IMR-90 (cell line): ENCODE measurements at regions not wholly inside any gene's neighbourhood (a gene's known extent, or its start where the extent isn't known, plus 50 kb on each side); places are given as distances from the start of the nearest gene placed in this dataset.

Experiments
- ATAC-seq: fragments of 200-7000 bp; cut with Tn5 transposase; 2 replicates; pipeline ENCODE4 v1.9.1; 2020; ENCODE audit warnings: low read depth, mild to moderate bottlenecking, moderate library complexity
- BruUV-seq: library from RNA; stranded (reverse); fragments of 400-500 nt; replicated peaks from 2 replicates; lab custom pipeline; 2021; lab: Mats Ljungman, UMichigan
- CTCF ChIA-PET: fragments of 300-600 bp; formaldehyde crosslinking; extraction: SDS; loops from one replicate; lab custom pipeline; 2021; ENCODE audit warnings: antibody characterized with exemption; lab: Yijun Ruan, JAX
- POLR2A ChIA-PET: fragments of 300-600 bp; sonication (Branson Sonifier 250); formaldehyde crosslinking; loops from one replicate; lab custom pipeline; 2022; ENCODE audit warnings: antibody characterized with exemption; ENCODE audit not compliant: unreplicated experiment; lab: Charles Lee
- DNase-seq: peaks from one replicate; pipeline ENCODE4 v3.0.0; 2013
- H2AFZ ChIP-seq: replicated peaks from 2 replicates; pipeline ENCODE3; 2013; ENCODE audit warnings: low read length, mild to moderate bottlenecking; ENCODE audit not compliant: poor library complexity
- H2AK5ac ChIP-seq: 2 replicates; pipeline ENCODE4 v1.6.1; 2013; ENCODE audit warnings: low read depth, low read length, inconsistent platforms
- H2AK9ac ChIP-seq: replicated peaks from 2 replicates; pipeline ENCODE3; 2013; ENCODE audit warnings: mild to moderate bottlenecking, low read depth, low read length, moderate library complexity; ENCODE audit not compliant: poor library complexity
- H2BK120ac ChIP-seq: 2 replicates; pipeline ENCODE4 v1.6.1; 2013; ENCODE audit warnings: low read depth, low read length, inconsistent platforms
- H2BK15ac ChIP-seq: 3 replicates; pipeline ENCODE4 v1.6.1; 2013; ENCODE audit warnings: low read depth, low read length, inconsistent platforms
- H2BK20ac ChIP-seq: 2 replicates; pipeline ENCODE4 v1.6.1; 2013; ENCODE audit warnings: low read depth, mild to moderate bottlenecking, inconsistent platforms, low read length, moderate library complexity
- H2BK5ac ChIP-seq: 2 replicates; pipeline ENCODE4 v1.6.1; 2013; ENCODE audit warnings: mild to moderate bottlenecking, low read depth, low read length, inconsistent platforms; ENCODE audit not compliant: poor library complexity, severe bottlenecking
- H3K14ac ChIP-seq: replicated peaks from 2 replicates; pipeline ENCODE4 v1.6.1; 2013; ENCODE audit warnings: low read depth, low read length, inconsistent platforms
- H3K18ac ChIP-seq: 2 replicates; pipeline ENCODE4 v1.6.1; 2013; ENCODE audit warnings: low read depth, low read length, control low read depth
- H3K23ac ChIP-seq: 2 replicates; pipeline ENCODE4 v1.6.1; 2013; ENCODE audit warnings: low read depth, low read length, inconsistent platforms
- H3K27ac ChIP-seq: 2 replicates; pipeline ENCODE4 v1.5.1; 2013; ENCODE audit warnings: mild to moderate bottlenecking, control low read depth, low read length; ENCODE audit not compliant: insufficient read depth
- H3K27me3 ChIP-seq: 2 replicates; pipeline ENCODE4 v1.6.1; 2013; ENCODE audit warnings: low read length; ENCODE audit not compliant: control insufficient read depth, insufficient read depth
- H3K36me3 ChIP-seq: 2 replicates; pipeline ENCODE4 v1.6.1; 2013; ENCODE audit warnings: low read length, mixed read lengths; ENCODE audit not compliant: control insufficient read depth, insufficient read depth
- H3K4ac ChIP-seq: 2 replicates; pipeline ENCODE4 v1.6.1; 2013; ENCODE audit warnings: low read depth, low read length, inconsistent platforms
- H3K4me1 ChIP-seq: 2 replicates; pipeline ENCODE4 v1.6.1; 2013; ENCODE audit warnings: low read length, mixed read lengths; ENCODE audit not compliant: control insufficient read depth, insufficient read depth
- H3K4me2 ChIP-seq: 2 replicates; pipeline ENCODE4 v1.6.1; 2013; ENCODE audit warnings: low read depth, mild to moderate bottlenecking, control low read depth, low read length, moderate library complexity
- H3K4me3 ChIP-seq: 2 replicates; pipeline ENCODE4 v1.5.1; 2013; ENCODE audit warnings: low read depth, mild to moderate bottlenecking, control low read depth, low read length, moderate library complexity; ENCODE audit not compliant: insufficient read depth
- H3K56ac ChIP-seq: 2 replicates; pipeline ENCODE4 v1.6.1; 2013; ENCODE audit warnings: low read length, inconsistent platforms; ENCODE audit not compliant: insufficient read depth; ENCODE audit errors: extremely low read depth
- H3K79me1 ChIP-seq, 2 experiments: 2 replicates each; pipeline ENCODE4 v1.6.1; 2013; ENCODE audit warnings: low read length in 2 of 2, inconsistent platforms in 1 of 2, low read depth in 1 of 2
- H3K9ac ChIP-seq: 2 replicates; pipeline ENCODE4 v1.6.1; 2013; ENCODE audit warnings: low read depth, low read length, control low read depth
- H3K9me1 ChIP-seq: 2 replicates; pipeline ENCODE4 v1.6.1; 2013; ENCODE audit warnings: low read length, inconsistent platforms; ENCODE audit not compliant: insufficient read depth
- H3K9me3 ChIP-seq: 2 replicates; pipeline ENCODE4 v1.6.1; 2013; ENCODE audit warnings: low read length; ENCODE audit not compliant: control insufficient read depth, insufficient read depth
- H4K20me1 ChIP-seq: 2 replicates; pipeline ENCODE4 v1.6.1; 2013; ENCODE audit warnings: low read length, inconsistent platforms; ENCODE audit not compliant: insufficient read depth
- H4K5ac ChIP-seq: 2 replicates; pipeline ENCODE4 v1.6.1; 2013; ENCODE audit warnings: mild to moderate bottlenecking, low read depth, low read length, control low read depth
- H4K8ac ChIP-seq, 2 experiments: 2 replicates each; pipeline ENCODE4 v1.6.1; 2013; ENCODE audit warnings: low read depth in 2 of 2, low read length in 2 of 2, control low read depth in 1 of 2, inconsistent platforms in 1 of 2
- H4K91ac ChIP-seq: 2 replicates; pipeline ENCODE4 v1.6.1; 2013; ENCODE audit warnings: low read depth, low read length, inconsistent platforms; ENCODE audit not compliant: insufficient read depth
- RAD21 ChIP-seq: IDR thresholded peaks from 2 replicates; pipeline ENCODE4 v1.6.1; 2012; ENCODE audit warnings: low read length, improper control_type of control experiment
- WGBS, 2 experiments: methylation state at CpG; one replicate each; pipeline versions ENCODE4 v1.1.5 to v1.1.7; 2013; ENCODE audit warnings: missing lambda C conversion rate in 2 of 2; ENCODE audit not compliant: insufficient read length in 1 of 2; ENCODE audit errors: extremely low coverage in 2 of 2; 5-methylcytosine and 5-hydroxymethylcytosine counted together
- dilution Hi-C: fragments of 300-500 bp; cut with HindIII; formaldehyde crosslinking; loops from one replicate; pipeline ENCODE4 v1.14.3; 2018; ENCODE audit warnings: low sequenced_read_pairs; ENCODE audit not compliant: unreplicated experiment
- in situ Hi-C: fragments of 300-500 bp; cut with MboI; formaldehyde crosslinking; loops from 3 replicates; pipeline ENCODE4 v1.14.3; 2019; ENCODE audit warnings: low sequenced_read_pairs, inconsistent platforms, mixed read lengths
- intact Hi-C: fragments of 100-400 bp; cut with micrococcal nuclease; formaldehyde crosslinking; loops from 2 replicates; pipeline ENCODE4 v1.10.0; 2022

DNA sequence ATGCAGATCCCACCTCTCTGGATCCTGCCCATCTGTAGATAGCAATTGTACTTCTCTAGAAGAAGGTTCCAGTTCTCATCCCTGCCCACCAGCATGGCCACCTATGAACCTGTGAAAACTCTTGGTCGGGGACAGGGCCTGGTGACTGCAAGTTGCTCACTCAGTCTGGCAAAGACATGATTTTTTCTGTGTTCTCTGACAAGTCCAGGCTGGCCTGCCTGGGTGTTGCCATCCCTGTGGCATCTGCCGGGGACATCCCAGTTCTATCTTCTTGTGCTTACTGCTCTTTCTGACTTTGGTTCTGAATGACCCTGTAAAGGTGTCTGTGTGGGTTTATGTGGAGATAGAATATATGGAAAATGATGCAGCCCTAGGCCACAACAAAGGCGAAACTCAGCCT lies 545.8 kb downstream of the INSC start:
- no peak overlapping the region for H3K9ac ChIP-seq
- DNase-seq (no peak), ATAC-seq (no peak)
- H3K79me1 ChIP-seq, result no peaks in the 10 kb centered on the region
- H3K23ac ChIP-seq, result no peak overlapping the region
- H3K4ac ChIP-seq, result no peak overlapping the region
- 0 out of 2 replicates have a peak, but pooled peaks cover 10% of the 10 kb centered on the region for H3K9me1 ChIP-seq
- no TSS peak for BruUV-seq
- POLR2A ChIA-PET, result no interaction called here
- H2AK5ac ChIP-seq, result no peak overlapping the region
- no peak overlapping the region for H2BK5ac ChIP-seq
- 0 out of 2 replicates have a peak, but pooled peaks cover 5% of the 10 kb centered on the region for H3K4me1 ChIP-seq
- no peak overlapping the region for H4K8ac ChIP-seq
- H3K27me3 ChIP-seq, result peaks cover 6% of the 10 kb centered on the region
- no peak overlapping the region for H2AK9ac ChIP-seq
- no peak overlapping the region for H3K18ac ChIP-seq
- no peak for TF ChIP-seq RAD21
- H2BK20ac ChIP-seq, result no peak overlapping the region
- intact Hi-C loops, result no loop called here
- no peak overlapping the region for H3K56ac ChIP-seq
- no peak overlapping the region for H3K14ac ChIP-seq
- CTCF ChIA-PET, result no interaction called here
- H2BK120ac ChIP-seq, result peak overlapping the region; percentile 30; the same call in 1 of the 2 replicates
- no peak overlapping the region for H2AFZ ChIP-seq
- no peak overlapping the region for H3K4me3 ChIP-seq
- peak overlapping the region; percentile 9; the same call in 1 of the 2 replicates for H4K91ac ChIP-seq
- H4K5ac ChIP-seq, result no peak overlapping the region
- dilution Hi-C loops, result no loop called here
- no CpG with 5 or more reads among the region's 3 CpGs for WGBS, 2 experiments
- no peak overlapping the region for H3K4me2 ChIP-seq
- no peak overlapping the region for H3K27ac ChIP-seq
- no peak overlapping the region for H2BK15ac ChIP-seq
- no peaks in the 10 kb centered on the region for H3K9me3 ChIP-seq
- no peaks in the 10 kb centered on the region for H3K36me3 ChIP-seq
- in situ Hi-C loops, result no loop called here
- H4K20me1 ChIP-seq, result no peaks in the 10 kb centered on the region
